Stimulated activated effector memory CD8-positive, alpha-beta T cell treated with anti-CD3 and anti-CD28 coated beads, Interleukin-12 subunit alpha, Interleukin-12 subunit beta, amount 100 ng/mL, for 72 hours (primary cell): ENCODE measurements at regions not wholly inside any gene's neighbourhood (a gene's known extent, or its start where the extent isn't known, plus 50 kb on each side); places are given as distances from the start of the nearest gene placed in this dataset.
"Not testable (repeated sequence)": the region's sequence is repeated elsewhere in the genome, so short reads cannot be mapped to it uniquely, and the experiment has no call there.

Experiments
- ATAC-seq: fragments of 150-1000 bp; cut with Tn5 transposase; 2 replicates; pipeline ENCODE4 v1.10.0; 2021
- DNase-seq, 2 donors: peaks; one replicate each; pipeline ENCODE4 v3.0.0; 2021 to 2022; ENCODE audit warnings: low spot score in 2 of 2
- H3K27ac Mint-ChIP-seq: one replicate; pipeline ENCODE4 v1.8.0; 2022; ENCODE audit warnings: mild to moderate bottlenecking, mixed read lengths
- H3K36me3 Mint-ChIP-seq: one replicate; pipeline ENCODE4 v1.8.0; 2022; ENCODE audit warnings: mild to moderate bottlenecking, mixed read lengths
- H3K4me1 Mint-ChIP-seq: one replicate; pipeline ENCODE4 v1.8.0; 2022; ENCODE audit warnings: mixed read lengths
- H3K4me3 Mint-ChIP-seq: one replicate; pipeline ENCODE4 v1.8.0; 2022; ENCODE audit warnings: mild to moderate bottlenecking, mixed read lengths
- H3K9me3 Mint-ChIP-seq: one replicate; pipeline ENCODE4 v1.8.0; 2022; ENCODE audit warnings: mixed read lengths

- DNase-seq: no peak
- Mint-ChIP-seq H3K4me3 (no peak overlapping the region), H3K9me3 (peaks cover 3% of the 10 kb centered on the region), H3K27ac (no peak overlapping the region), H3K4me1 (no peaks in the 10 kb centered on the region), H3K36me3 (no peaks in the 10 kb centered on the region)
- ATAC-seq: no peak
Observed at GRCh38 chr1:157262422-157262821, 124.2 kb upstream of the ETV3 start.

GRCh38 chr1:157255891-157256290 lies 117.7 kb upstream of the ETV3 start:
- ATAC-seq, H3K27ac Mint-ChIP-seq, DNase-seq, H3K4me3 Mint-ChIP-seq, H3K4me1 Mint-ChIP-seq, H3K9me3 Mint-ChIP-seq, H3K36me3 Mint-ChIP-seq: not testable (repeated sequence)

GRCh38 chr1:157254183-157254582 lies 116.0 kb upstream of the ETV3 start:
- H3K36me3 Mint-ChIP-seq, H3K4me1 Mint-ChIP-seq, H3K9me3 Mint-ChIP-seq, ATAC-seq, H3K27ac Mint-ChIP-seq, DNase-seq, H3K4me3 Mint-ChIP-seq: not testable (repeated sequence)

- H3K4me1 Mint-ChIP-seq: no peaks in the 10 kb centered on the region
- no peaks in the 10 kb centered on the region for H3K36me3 Mint-ChIP-seq
Observed at GRCh38 chr1:157252473-157252872, 114.3 kb upstream of the ETV3 start.

GRCh38 chr1:157249739-157250138 lies 111.5 kb upstream of the ETV3 start:
- DNase-seq (no peak), ATAC-seq (no peak)
- no peaks in the 10 kb centered on the region for H3K9me3 Mint-ChIP-seq
- H3K36me3 Mint-ChIP-seq: no peaks in the 10 kb centered on the region
- H3K4me1 Mint-ChIP-seq: no peaks in the 10 kb centered on the region
- H3K27ac Mint-ChIP-seq: no peak overlapping the region
- H3K4me3 Mint-ChIP-seq: no peak overlapping the region

More at GRCh38 chr1:157252473-157252872, 114.3 kb upstream of the ETV3 start:
- ATAC-seq: no peak
- H3K4me3 Mint-ChIP-seq: no peak overlapping the region
- H3K27ac Mint-ChIP-seq: no peak overlapping the region
- H3K9me3 Mint-ChIP-seq: no peaks in the 10 kb centered on the region
- DNase-seq: no peak

GRCh38 chr1:157249326-157249725 lies 111.1 kb upstream of the ETV3 start:
- Mint-ChIP-seq H3K4me3 (no peak overlapping the region), H3K36me3 (no peaks in the 10 kb centered on the region), H3K9me3 (no peaks in the 10 kb centered on the region), H3K4me1 (no peaks in the 10 kb centered on the region), H3K27ac (no peak overlapping the region)
- no peak for ATAC-seq
- DNase-seq: no peak

GRCh38 chr1:157247764-157248049 lies 109.5 kb upstream of the ETV3 start:
- H3K4me1 Mint-ChIP-seq, H3K36me3 Mint-ChIP-seq, DNase-seq, H3K27ac Mint-ChIP-seq, H3K9me3 Mint-ChIP-seq, ATAC-seq, H3K4me3 Mint-ChIP-seq: not testable (repeated sequence)

GRCh38 chr1:157247005-157247763 lies 109.0 kb upstream of the ETV3 start:
- DNase-seq (no peak), ATAC-seq (no peak)
- Mint-ChIP-seq H3K9me3 (no peaks in the 10 kb centered on the region), H3K4me3 (no peak overlapping the region), H3K36me3 (no peaks in the 10 kb centered on the region), H3K4me1 (no peaks in the 10 kb centered on the region), H3K27ac (no peak overlapping the region)

GRCh38 chr1:157245823-157246222 lies 107.6 kb upstream of the ETV3 start:
- Mint-ChIP-seq H3K27ac (no peak overlapping the region), H3K36me3 (no peaks in the 10 kb centered on the region), H3K9me3 (no peaks in the 10 kb centered on the region), H3K4me1 (no peaks in the 10 kb centered on the region), H3K4me3 (no peak overlapping the region)
- no peak for ATAC-seq
- DNase-seq: no peak

- Mint-ChIP-seq H3K36me3 (no peaks in the 10 kb centered on the region), H3K9me3 (no peaks in the 10 kb centered on the region), H3K4me3 (no peak overlapping the region), H3K27ac (no peak overlapping the region), H3K4me1 (no peaks in the 10 kb centered on the region)
- DNase-seq (no peak), ATAC-seq (no peak)
Observed at GRCh38 chr1:157241185-157241538, 103.0 kb upstream of the ETV3 start.

GRCh38 chr1:157240495-157241184 lies 102.4 kb upstream of the ETV3 start:
- Mint-ChIP-seq H3K27ac (no peak overlapping the region), H3K36me3 (no peaks in the 10 kb centered on the region), H3K9me3 (no peaks in the 10 kb centered on the region), H3K4me3 (no peak overlapping the region), H3K4me1 (no peaks in the 10 kb centered on the region)
- DNase-seq (no peak), ATAC-seq (no peak)

GRCh38 chr1:157239936-157240335 lies 101.7 kb upstream of the ETV3 start:
- no peak overlapping the region for H3K4me3 Mint-ChIP-seq
- DNase-seq: no peak
- no peak overlapping the region for H3K27ac Mint-ChIP-seq
- no peak for ATAC-seq
- H3K36me3 Mint-ChIP-seq: no peaks in the 10 kb centered on the region
- no peaks in the 10 kb centered on the region for H3K4me1 Mint-ChIP-seq
- no peaks in the 10 kb centered on the region for H3K9me3 Mint-ChIP-seq

- ATAC-seq: no peak
- Mint-ChIP-seq H3K9me3 (no peaks in the 10 kb centered on the region), H3K4me1 (no peaks in the 10 kb centered on the region), H3K4me3 (no peak overlapping the region), H3K36me3 (no peaks in the 10 kb centered on the region), H3K27ac (no peak overlapping the region)
- DNase-seq: no peak
Observed at GRCh38 chr1:157238585-157238984, 100.4 kb upstream of the ETV3 start.

- no peaks in the 10 kb centered on the region for H3K36me3 Mint-ChIP-seq
- DNase-seq (no peak), ATAC-seq (no peak)
- no peaks in the 10 kb centered on the region for H3K4me1 Mint-ChIP-seq
- no peak overlapping the region for H3K4me3 Mint-ChIP-seq
- no peaks in the 10 kb centered on the region for H3K9me3 Mint-ChIP-seq
- H3K27ac Mint-ChIP-seq: no peak overlapping the region
Observed at GRCh38 chr1:157237981-157238380, 99.8 kb upstream of the ETV3 start.

GRCh38 chr1:157237522-157237921 lies 99.3 kb upstream of the ETV3 start:
- Mint-ChIP-seq H3K4me3 (no peak overlapping the region), H3K27ac (no peak overlapping the region), H3K36me3 (no peaks in the 10 kb centered on the region), H3K9me3 (no peaks in the 10 kb centered on the region), H3K4me1 (no peaks in the 10 kb centered on the region)
- DNase-seq (no peak), ATAC-seq (no peak)

GRCh38 chr1:157236072-157236471 lies 97.9 kb upstream of the ETV3 start:
- DNase-seq: no peak

More at GRCh38 chr1:157236072-157236471, 97.9 kb upstream of the ETV3 start:
- H3K27ac Mint-ChIP-seq: no peak overlapping the region
- no peak overlapping the region for H3K4me3 Mint-ChIP-seq
- no peak for ATAC-seq
- H3K4me1 Mint-ChIP-seq: no peaks in the 10 kb centered on the region
- H3K36me3 Mint-ChIP-seq: no peaks in the 10 kb centered on the region
- H3K9me3 Mint-ChIP-seq: no peaks in the 10 kb centered on the region
